GM20000 (cell line): ENCODE measurements at regions not wholly inside any gene's neighbourhood (a gene's known extent, or its start where the extent isn't known, plus 50 kb on each side); places are given as distances from the start of the nearest gene placed in this dataset.
"Not testable (repeated sequence)": the region's sequence is repeated elsewhere in the genome, so short reads cannot be mapped to it uniquely, and the experiment has no call there.

Experiments
- DNase-seq: peaks from one replicate; pipeline ENCODE4 v3.0.0; 2012; ENCODE audit warnings: low spot score
- TF ChIP-seq, protein P1 (sequence below): IDR thresholded peaks from 2 replicates; pipeline ENCODE4 v1.5.1; 2012; ENCODE audit warnings: mild to moderate bottlenecking, control low read depth; ENCODE audit errors: extremely low read depth, missing control alignments

DNA sequence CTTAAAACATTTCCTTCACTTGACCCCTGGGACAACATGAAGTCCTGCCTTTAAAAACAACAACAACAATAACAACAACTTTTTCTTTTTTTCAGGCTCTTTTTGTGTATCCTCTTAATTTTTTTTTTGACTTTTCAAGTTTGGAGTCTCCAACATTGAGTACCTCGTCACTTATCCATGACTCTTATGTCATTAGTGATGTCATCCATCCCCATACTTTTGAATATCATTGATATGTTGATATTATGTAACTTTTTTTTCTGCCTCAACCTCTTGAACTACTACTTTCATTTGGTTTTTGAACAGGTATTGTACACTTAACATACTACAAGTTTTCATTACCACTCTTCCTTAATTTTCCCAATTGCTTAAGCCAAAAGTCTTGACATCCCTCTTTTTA, 143.0 kb upstream of the ATXN7L3B start:
- TF ChIP-seq, protein P1, sequence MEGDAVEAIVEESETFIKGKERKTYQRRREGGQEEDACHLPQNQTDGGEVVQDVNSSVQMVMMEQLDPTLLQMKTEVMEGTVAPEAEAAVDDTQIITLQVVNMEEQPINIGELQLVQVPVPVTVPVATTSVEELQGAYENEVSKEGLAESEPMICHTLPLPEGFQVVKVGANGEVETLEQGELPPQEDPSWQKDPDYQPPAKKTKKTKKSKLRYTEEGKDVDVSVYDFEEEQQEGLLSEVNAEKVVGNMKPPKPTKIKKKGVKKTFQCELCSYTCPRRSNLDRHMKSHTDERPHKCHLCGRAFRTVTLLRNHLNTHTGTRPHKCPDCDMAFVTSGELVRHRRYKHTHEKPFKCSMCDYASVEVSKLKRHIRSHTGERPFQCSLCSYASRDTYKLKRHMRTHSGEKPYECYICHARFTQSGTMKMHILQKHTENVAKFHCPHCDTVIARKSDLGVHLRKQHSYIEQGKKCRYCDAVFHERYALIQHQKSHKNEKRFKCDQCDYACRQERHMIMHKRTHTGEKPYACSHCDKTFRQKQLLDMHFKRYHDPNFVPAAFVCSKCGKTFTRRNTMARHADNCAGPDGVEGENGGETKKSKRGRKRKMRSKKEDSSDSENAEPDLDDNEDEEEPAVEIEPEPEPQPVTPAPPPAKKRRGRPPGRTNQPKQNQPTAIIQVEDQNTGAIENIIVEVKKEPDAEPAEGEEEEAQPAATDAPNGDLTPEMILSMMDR = no peak
- DNase-seq = no peak

DNA sequence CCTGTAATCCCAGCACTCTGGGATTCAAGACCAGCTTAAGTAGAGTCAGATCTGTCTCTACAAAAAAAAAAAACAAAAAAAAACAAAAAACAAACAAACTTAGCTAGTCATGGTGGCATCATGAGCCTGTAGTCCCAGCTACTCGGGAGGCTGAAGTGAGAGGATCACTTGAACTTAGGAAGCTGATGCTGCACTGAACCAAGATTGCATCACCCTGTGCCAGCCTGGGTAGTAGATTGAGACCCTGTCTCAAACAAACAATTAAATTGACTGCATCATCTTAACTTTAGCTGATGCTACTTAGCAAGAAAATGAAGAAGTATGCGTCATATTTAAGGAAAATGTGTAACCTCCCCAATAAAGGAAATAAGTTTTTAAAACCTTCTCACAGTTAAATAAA, 136.6 kb upstream of the ATXN7L3B start:
- TF ChIP-seq, protein P1 = no peak
- DNase-seq = no peak

DNA sequence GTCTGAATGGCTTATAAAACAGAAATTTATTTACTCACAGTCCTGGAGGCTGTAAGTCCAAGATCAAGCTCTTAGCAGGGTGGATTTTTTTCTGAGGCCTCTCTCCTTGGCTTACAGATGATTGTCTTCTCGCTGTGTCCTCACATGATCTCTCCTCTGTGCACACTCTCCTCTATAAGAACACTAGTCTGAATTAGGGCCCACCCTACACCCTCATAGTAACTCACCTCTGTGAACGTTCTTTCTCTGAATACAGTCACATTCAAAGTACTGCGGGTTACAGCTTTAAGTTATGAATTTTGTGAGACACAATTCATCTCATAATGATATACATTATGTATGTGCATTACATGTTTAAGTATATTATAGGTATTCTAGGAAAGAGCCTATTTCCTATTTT, 135.7 kb upstream of the ATXN7L3B start:
- DNase-seq = no peak
- TF ChIP-seq, protein P1 = no peak

DNA sequence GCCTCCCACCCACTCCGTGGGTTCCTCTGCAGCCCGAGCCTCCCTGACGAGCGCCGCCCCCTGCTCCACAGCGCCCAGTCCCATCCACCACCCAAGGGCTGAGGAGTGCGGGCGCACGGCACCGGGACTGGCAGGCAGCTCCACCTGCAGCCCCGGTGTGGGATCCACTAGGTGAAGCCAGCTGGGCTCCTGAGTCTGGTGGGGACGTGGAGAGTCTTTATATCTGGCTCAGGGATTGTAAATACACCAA, 134.5 kb upstream of the ATXN7L3B start:
- not testable (repeated sequence) for DNase-seq

DNA sequence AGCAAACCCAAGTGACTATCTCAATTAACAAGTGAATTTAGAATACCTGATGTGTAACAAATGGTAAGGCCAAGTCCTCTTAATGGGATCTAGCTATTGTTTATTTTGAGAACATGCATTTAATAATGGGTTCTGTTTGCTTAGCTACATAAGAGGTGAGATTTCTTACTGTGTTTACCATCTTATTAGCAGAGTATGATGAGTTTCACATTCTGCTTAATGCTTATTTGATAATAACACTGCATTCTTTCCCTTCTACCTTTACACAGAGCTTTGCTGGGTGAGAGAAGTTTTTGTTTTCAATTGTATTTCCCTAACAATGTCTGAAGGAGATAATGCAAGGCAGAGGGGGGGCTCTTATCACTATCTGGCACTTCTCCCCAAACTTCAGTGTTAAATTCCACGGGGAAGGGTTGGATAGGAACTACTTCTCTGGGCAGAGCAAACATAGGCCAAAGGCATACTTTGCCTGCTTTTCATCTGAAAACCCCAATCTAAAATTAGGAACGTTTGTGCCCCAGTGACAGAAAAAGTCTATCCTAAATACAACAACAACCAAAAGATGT, 129.0 kb upstream of the ATXN7L3B start:
- no peak for DNase-seq
- TF ChIP-seq, protein P1 = no peak

DNA sequence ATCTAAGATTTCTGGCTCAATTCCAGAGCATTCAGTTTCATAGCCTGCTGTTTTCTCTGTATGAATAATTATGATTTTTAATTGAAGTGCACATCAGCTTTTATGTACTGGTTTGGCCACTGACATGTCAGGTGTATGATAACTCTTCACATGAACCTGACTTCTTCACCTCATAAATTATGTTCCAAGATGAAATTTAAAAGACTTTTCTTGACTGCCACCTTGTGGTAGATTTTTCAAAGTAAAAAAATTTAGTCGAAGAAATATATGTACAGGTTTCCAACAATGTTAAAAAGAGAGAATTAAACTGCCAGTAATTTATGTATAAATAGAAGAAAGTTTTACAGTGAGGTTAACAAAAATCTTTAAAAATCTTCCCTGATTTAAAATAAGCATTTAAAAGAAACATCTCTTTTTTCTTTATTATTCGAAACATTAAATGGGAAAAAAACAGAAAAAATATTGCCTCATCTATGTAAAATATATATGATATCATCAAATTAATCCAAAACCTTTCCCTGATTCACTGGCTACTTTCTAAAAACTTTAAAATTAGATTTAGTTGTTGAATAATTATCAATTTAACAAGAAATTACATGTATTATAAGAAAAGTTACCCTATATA, 124.9 kb upstream of the ATXN7L3B start:
- TF ChIP-seq, protein P1 = no peak
- no peak for DNase-seq

DNA sequence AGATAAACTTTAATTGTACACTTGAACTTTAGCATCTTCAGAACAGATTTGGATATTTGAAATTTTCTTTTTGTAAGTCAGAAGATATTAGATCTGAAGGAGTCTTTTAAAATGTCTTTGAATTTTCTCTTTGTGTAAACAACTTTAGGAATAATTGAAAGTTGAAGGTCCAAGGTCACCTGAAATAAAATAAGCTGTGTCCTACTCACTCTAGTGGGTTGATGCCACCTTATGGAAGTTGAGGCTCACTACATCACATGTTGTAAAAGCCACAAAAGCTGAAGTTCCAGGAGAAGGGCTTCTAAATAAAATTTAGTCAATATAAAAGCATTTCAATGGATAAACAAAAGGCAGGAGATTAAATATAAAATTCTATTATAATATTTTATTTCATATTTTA, 122.0 kb upstream of the ATXN7L3B start:
- TF ChIP-seq, protein P1 = peak; percentile 37
- DNase-seq = no peak

DNA sequence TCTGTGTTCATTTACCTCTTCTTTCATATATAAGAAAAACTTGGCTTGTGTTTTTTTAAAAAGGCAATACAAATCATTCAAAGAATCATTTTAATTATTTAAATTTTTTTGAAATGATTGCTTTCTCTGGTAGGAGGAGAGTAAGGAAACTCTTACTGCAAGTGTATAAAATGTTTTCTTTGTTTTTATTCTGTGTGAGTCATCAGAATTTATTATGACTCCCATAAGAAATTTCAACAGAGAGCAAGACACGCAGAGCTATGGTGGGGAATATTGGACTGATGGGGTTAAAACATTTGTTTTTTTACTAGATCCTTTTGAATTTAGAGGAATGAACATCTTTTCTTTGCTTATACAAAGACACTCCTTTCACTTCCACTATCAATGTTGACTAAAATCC, 119.1 kb upstream of the ATXN7L3B start:
- TF ChIP-seq, protein P1 = no peak
- no peak for DNase-seq
